SKM-1 treated with dmso at 0.1 percent for 144 hours (cell line): ENCODE measurements at regions not wholly inside any gene's neighbourhood (a gene's known extent, or its start where the extent isn't known, plus 50 kb on each side); places are given as distances from the start of the nearest gene placed in this dataset.
"Not testable (repeated sequence)": the region's sequence is repeated elsewhere in the genome, so short reads cannot be mapped to it uniquely, and the experiment has no call there.

Experiments
- DNase-seq: peaks from one replicate; lab custom pipeline; 2025; ENCODE audit not compliant: unreplicated experiment; lab: John Stamatoyannopoulos, UW

DNA sequence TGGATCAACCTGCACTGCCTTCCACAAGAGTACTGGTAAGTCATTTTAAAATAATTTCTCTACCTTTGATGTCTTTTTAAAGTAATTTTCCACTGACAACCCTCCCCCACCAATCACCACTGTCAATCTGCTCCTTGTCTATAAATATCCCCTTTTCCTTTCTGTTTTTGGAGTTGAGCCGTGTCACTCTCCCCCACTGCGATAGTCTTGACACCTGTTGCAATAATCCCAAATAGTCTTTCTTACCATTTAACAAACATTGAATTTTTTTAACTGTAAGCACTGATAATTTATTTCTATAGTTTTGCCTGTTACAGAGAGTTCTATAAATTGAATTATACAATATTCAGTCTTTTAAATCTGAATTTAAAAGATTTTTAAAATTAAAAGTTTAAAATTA, 420.9 kb downstream of the COL11A1 start:
- no peak for DNase-seq

DNA sequence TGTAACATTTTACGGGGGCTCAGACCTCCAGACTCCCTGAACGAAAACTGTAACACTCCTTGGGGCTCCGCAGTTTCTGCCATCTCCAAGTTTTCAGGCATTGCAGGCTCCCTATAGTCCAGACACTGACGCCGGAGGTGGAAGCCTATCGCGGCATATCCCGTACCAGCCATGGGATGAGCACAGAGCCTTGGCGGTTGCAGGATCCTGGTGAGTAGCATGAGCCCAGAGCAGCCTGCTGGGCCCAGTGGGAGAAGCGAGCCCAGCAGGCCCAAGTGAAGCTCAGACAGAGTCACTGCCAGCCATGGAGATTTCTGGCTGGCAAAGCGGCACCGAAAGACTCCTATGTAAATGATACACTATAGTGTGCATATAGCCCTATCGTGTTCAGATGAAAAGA, 446.8 kb downstream of the COL11A1 start:
- no peak for DNase-seq

GRCh38 chr1:102659876-102660483, 448.3 kb downstream of the COL11A1 start:
- not testable (repeated sequence) for DNase-seq

DNA sequence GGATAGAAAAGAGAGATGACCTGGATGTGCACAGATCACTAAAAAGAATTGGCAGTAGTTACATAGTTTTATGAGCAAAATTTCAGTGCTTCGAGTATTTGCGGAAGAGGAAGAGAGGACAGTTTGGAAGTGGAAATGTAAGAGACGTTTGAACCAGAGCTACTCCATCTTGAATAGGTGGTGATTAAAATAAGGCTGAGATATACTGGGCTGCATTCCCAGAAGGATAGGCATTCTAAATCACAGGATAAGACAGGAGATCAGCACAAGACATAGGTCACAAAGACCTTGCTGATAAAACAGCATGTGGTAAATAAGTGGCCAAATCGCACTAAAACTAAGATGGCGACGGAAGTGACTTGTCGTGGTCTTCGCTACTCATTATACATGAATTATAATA, 453.3 kb downstream of the COL11A1 start:
- DNase-seq, result no peak

DNA sequence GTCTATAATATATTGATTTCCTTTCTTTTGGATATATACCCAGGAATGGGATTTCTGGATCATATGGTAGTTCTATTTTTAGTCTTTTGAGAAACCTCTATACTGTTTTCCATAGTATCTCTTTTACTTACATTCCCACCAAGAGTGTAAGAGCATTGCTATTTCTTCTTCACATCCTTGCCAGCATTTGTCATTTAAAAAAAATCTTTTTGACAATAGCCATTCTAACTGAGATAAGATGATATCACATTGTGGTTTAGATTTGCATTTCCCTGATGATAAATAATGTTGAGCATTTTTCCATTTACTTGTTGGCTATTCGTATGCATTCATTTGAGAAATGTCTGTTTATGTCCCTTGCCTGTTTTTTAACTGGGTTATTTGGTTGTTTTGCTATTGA, 467.4 kb downstream of the COL11A1 start:
- DNase-seq, result no peak

GRCh38 chr1:102640312-102640711, 468.0 kb downstream of the COL11A1 start:
- no peak for DNase-seq

- no peak for DNase-seq
Observed at GRCh38 chr1:102631691-102632090, 476.6 kb downstream of the COL11A1 start.

DNA sequence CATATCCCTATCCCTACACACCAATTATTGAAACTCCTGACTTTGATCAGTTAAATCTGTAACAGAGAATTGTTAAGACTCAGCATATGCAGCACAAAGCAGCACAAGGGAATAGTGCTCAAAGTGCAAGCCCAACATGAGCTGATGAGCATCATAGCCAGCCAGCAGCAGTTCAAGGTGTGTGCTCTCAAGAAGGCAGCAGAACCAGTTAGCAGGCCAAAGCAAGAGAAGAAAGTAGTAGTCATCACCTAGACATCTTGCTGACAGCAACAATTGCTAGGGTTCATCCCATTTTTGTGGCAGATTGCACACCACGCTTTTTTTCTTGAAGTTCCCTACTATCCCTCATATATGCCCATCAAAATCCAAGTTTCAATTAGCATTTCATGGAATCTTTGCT, 478.3 kb downstream of the COL11A1 start:
- DNase-seq, result no peak

DNA sequence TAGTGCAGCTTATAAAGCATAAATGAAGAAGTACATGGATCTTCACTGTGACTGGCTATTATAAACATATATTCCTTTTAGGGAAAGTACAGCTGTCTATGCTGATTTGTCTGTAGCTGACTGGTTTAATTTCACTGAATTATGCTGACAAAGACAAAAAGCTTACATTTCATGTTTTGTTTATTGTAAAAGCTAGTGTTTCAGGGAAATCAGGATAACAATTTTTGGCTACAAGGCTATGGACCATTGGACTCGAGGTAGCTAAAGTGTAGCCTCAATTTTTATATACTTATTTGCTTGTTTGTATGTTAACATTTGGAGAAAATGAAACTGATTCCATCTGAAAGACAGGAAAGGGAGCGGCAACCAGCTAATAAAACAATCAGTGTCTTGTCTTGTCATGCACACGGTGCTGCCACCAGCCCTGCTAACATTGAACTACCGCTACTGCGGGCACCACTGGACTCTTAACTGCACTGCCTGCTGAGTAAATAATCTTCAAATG, 480.2 kb downstream of the COL11A1 start:
- DNase-seq, result no peak

- no peak for DNase-seq
Observed at GRCh38 chr1:102627145-102627544, 481.2 kb downstream of the COL11A1 start.

DNA sequence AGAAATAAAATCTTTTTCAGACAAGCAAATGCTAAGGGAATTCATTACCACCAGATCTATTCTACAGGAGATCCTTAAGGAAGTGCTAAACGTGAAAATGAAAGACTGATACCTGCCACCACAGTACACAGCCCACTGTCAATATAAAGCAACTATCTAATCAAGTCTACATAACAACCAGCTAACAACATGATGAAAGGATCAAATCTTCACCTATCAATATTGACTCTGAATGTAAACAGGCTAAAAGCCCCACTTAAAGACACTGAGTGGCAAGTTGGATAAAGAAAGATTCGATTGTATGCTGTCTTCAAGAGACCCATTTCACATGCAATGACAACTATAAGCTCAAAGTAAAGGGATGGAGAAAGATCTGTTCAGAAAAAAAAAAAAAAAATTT, 492.4 kb downstream of the COL11A1 start:
- no peak for DNase-seq

- DNase-seq, result no peak
Observed at GRCh38 chr1:102595106-102595505, 513.2 kb downstream of the COL11A1 start.

DNA sequence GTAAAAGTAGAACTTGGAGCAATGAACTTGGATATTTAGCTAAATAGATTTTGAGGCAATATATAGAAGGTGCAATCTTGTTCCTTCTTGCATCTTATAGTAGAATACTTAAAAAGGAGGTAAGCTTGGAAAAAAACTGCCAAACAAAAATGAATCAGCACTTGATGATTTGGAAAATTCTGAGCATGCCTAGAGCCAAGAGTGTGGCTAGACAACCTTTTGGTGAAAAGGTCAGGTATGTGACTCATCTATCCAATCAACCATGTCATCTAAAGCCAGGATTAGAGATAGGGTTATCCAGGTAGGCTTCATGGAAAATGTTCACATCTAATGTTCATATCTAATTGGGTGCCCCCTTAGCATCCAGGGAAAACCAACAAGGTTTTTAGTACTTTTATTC, 515.0 kb downstream of the COL11A1 start:
- DNase-seq, result no peak

DNA sequence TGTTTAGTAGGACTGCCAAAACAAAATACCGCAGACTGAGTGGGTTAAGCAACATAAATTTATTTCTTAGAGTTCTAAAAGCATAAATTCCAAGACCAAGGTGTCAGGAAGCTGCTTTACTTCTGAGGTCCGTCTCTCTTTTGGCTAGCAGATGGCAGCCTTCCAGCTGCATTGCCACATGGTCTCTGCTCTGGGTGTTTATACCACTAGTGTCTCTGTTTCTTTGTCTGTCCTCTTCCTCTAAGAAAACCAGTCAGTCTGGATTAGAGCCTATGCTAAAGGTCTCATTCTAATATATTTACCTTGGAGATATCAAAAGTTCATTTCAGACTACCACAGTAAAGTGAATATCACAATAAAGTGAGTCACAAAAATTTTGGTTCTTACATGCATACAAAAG, 519.8 kb downstream of the COL11A1 start:
- no peak for DNase-seq

DNA sequence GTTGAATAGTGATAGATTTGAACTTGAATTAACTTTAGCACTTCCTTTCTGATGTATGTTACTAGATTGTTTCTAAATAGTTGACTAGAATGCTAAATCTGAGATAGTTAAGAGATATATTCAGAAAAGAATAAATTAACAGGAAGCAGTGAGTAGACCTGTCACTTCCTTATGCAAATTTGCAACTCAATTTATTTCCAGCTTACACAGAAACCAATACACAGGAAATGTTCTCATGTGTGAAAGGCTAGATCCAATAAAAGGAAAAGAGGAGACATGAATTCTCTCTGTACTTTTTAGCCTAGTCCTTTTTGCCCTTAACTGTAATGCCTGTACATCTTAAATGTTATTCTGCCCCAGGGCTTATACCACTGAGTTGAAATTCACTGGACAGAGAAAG, 522.3 kb downstream of the COL11A1 start:
- DNase-seq, result no peak

DNA sequence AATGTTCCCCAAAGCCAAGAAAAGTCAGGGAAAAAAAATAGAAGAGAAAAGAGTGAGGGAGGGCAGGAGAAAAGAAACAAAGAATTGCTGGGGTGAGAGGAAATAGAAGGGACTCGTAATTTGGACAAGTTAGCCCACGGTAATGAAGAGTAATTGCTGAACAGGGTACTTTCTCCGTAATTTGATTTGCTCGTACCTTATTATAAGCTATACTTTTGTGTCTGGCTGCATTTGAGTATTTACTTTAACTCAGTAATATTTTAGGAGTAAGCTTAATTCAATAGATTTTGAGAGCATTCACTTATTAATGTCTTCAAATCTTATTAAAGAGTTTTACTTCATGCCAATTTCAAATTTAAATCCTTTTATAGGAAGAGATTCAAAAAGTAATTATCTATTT, 527.5 kb downstream of the COL11A1 start:
- DNase-seq, result no peak

- DNase-seq, result no peak
Observed at GRCh38 chr1:102578804-102579203, 529.5 kb downstream of the COL11A1 start.

GRCh38 chr1:102572637-102573036, 535.7 kb downstream of the COL11A1 start:
- DNase-seq, result no peak

DNA sequence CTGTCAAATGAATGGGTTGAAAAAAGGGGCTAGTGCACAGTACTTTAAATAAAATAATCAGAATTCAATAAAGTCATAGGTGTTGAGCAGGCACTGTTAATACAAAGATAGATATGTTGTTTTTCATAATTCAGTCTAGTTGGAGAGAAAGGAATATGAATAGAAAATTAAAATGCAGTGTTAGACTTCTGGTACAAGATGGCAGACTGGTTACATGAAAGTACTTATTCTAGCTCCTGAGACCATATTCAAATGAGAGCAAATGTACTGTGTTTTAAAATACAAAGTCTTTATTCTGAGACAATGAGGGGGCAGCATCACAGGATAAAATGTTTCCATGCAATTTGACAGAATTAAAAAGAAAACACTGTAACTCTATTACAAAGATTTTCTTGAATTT, 542.1 kb downstream of the COL11A1 start:
- no peak for DNase-seq

GRCh38 chr1:102562380-102562779, 545.9 kb downstream of the COL11A1 start:
- no peak for DNase-seq

GRCh38 chr1:102550729-102551384, 554.1 kb upstream of the OLFM3 start:
- peak; percentile 21 for DNase-seq

DNA sequence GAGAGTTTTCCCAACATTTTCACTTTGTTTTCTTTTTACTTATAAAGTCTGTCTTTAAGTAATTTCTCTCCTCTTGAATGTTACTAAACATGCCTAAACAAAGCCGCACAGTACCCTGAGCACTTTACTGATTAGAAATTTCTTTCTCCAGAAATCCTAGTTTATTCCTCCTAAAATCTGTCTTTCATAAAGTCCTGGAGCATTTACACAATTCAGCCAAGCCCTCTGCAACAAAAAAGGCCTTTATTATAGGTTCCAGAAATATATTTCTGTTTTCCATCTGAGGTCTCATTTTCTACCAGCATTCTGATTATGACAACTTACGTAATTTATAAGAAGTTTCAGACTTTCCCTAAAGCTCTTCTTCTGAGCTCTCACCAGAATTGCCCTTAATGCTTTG, 549.5 kb upstream of the OLFM3 start:
- DNase-seq, result no peak
